H1 (cell line): ENCODE measurements at regions not wholly inside any gene's neighbourhood (a gene's known extent, or its start where the extent isn't known, plus 50 kb on each side); places are given as distances from the start of the nearest gene placed in this dataset.

ENCODE experiments used
- ATF2 ChIP-seq: IDR thresholded peaks from 2 replicates; pipeline ENCODE4 v1.6.1; 2012; ENCODE audit warnings: low read length, inconsistent platforms
- CHD2 ChIP-seq: IDR thresholded peaks from 2 replicates; pipeline ENCODE4 v1.6.1; 2012; ENCODE audit warnings: low read length, improper control_type of control experiment
- EP300 ChIP-seq, 2 experiments: IDR thresholded peaks; 1 replicate in 1 of 2; 2 replicates in 1 of 2; pipeline ENCODE4 v1.6.1; 2011 to 2012; ENCODE audit warnings: low read depth in 2 of 2, low read length in 2 of 2, mild to moderate bottlenecking in 2 of 2, borderline replicate concordance in 1 of 2, inconsistent platforms in 1 of 2, moderate library complexity in 1 of 2
- JUND ChIP-seq: IDR thresholded peaks from 2 replicates; pipeline ENCODE4 v1.6.1; 2011; ENCODE audit warnings: mild to moderate bottlenecking, improper control_type of control experiment, low read length
- RBBP5 ChIP-seq: IDR thresholded peaks from 2 replicates; pipeline ENCODE4 v1.7.1; 2012; ENCODE audit warnings: low read depth, mild to moderate bottlenecking, inconsistent platforms, low read length, moderate library complexity, borderline replicate concordance
- SP1 ChIP-seq: IDR thresholded peaks from 2 replicates; pipeline ENCODE4 v1.6.1; 2011; ENCODE audit warnings: low read depth, low read length
- TEAD4 ChIP-seq: IDR thresholded peaks from 2 replicates; pipeline ENCODE4 v1.6.1; 2012; ENCODE audit warnings: low read depth, low read length, inconsistent platforms, mixed read lengths

- no peak for TF ChIP-seq SP1
- no peak for TF ChIP-seq CHD2
- no peak for TF ChIP-seq TEAD4
- no peak for TF ChIP-seq ATF2
- TF ChIP-seq RBBP5: no peak
- no peak for TF ChIP-seq EP300 (IDR thresholded peaks at IDR 0.05; ENCODE audit: borderline replicate concordance in 1 of 2, low read depth in 2 of 2, low read length in 2 of 2)
- TF ChIP-seq JUND: no peak
Observed at GRCh38 chr5:77900691-77901090, 124.6 kb upstream of the TBCA start (continued).
